ENCODE measurements at regions not wholly inside any gene's neighbourhood (a gene's known extent, or its start where the extent isn't known, plus 50 kb on each side); places are given as distances from the start of the nearest gene placed in this dataset.

DNA sequence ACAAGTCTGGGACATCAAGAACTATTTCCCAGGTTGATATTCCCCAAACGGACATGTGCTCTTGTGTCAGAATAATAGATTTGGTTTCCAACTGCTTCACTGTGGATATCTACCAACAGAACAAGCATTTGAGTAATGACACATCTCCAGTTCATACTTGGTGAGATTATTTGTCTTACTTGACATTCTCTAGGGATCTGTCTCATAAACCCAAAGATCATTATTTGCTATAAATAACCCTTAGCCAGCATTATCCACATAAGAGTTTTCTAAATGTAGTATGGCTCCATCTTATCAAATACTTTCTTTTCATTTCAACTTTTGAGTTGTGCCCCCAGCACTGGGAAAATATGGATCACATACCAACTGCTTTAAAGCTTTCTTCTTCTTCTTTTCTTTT lies 1063.9 kb upstream of the CDH18 start:
- TF ChIP-seq, protein P1, sequence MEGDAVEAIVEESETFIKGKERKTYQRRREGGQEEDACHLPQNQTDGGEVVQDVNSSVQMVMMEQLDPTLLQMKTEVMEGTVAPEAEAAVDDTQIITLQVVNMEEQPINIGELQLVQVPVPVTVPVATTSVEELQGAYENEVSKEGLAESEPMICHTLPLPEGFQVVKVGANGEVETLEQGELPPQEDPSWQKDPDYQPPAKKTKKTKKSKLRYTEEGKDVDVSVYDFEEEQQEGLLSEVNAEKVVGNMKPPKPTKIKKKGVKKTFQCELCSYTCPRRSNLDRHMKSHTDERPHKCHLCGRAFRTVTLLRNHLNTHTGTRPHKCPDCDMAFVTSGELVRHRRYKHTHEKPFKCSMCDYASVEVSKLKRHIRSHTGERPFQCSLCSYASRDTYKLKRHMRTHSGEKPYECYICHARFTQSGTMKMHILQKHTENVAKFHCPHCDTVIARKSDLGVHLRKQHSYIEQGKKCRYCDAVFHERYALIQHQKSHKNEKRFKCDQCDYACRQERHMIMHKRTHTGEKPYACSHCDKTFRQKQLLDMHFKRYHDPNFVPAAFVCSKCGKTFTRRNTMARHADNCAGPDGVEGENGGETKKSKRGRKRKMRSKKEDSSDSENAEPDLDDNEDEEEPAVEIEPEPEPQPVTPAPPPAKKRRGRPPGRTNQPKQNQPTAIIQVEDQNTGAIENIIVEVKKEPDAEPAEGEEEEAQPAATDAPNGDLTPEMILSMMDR (IDR thresholded peaks at IDR 0.05) = no peak
- no peak for TF ChIP-seq EZH2 (IDR thresholded peaks at IDR 0.05)
- TF ChIP-seq EZH2phosphoT487 (IDR thresholded peaks at IDR 0.05) = no peak

Measured in neural progenitor cell (in vitro differentiated cells).